IPS DF 4.7 (cell line): ENCODE measurements at regions not wholly inside any gene's neighbourhood (a gene's known extent, or its start where the extent isn't known, plus 50 kb on each side); places are given as distances from the start of the nearest gene placed in this dataset.

Source experiments
- DNase-seq: peaks from one replicate; pipeline ENCODE4 v3.0.0-alpha.2; 2013; ENCODE audit warnings: low spot score; ENCODE audit errors: extremely low read depth

- DNase-seq, result no peak
Observed at GRCh38 chr16:51813609-51814008, 662.5 kb upstream of the SALL1 start.

- no peak for DNase-seq
Observed at GRCh38 chr16:51812945-51813344, 661.9 kb upstream of the SALL1 start.

GRCh38 chr16:51807551-51807950 is 656.5 kb upstream of the SALL1 start:
- DNase-seq, result no peak

- DNase-seq, result no peak
Observed at GRCh38 chr16:51801635-51802034, 650.6 kb upstream of the SALL1 start.

- no peak for DNase-seq
Observed at GRCh38 chr16:51797669-51798259, 646.7 kb upstream of the SALL1 start.

GRCh38 chr16:51779240-51779639 is 628.2 kb upstream of the SALL1 start:
- no peak for DNase-seq

- no peak for DNase-seq
Observed at GRCh38 chr16:51773071-51773890, 622.2 kb upstream of the SALL1 start.

GRCh38 chr16:51766739-51767138 is 615.7 kb upstream of the SALL1 start:
- no peak for DNase-seq

GRCh38 chr16:51763072-51763661 is 612.1 kb upstream of the SALL1 start:
- DNase-seq, result no peak

- DNase-seq, result no peak
Observed at GRCh38 chr16:51762081-51762996, 611.3 kb upstream of the SALL1 start.

- DNase-seq, result no peak
Observed at GRCh38 chr16:51761001-51761400, 609.9 kb upstream of the SALL1 start.

- DNase-seq, result no peak
Observed at GRCh38 chr16:51759999-51760398, 608.9 kb upstream of the SALL1 start.

GRCh38 chr16:51759329-51759728 is 608.3 kb upstream of the SALL1 start:
- no peak for DNase-seq

- no peak for DNase-seq
Observed at GRCh38 chr16:51757921-51758479, 606.9 kb upstream of the SALL1 start.

GRCh38 chr16:51757505-51757904 is 606.4 kb upstream of the SALL1 start:
- no peak for DNase-seq

GRCh38 chr16:51757124-51757470 is 606.0 kb upstream of the SALL1 start:
- no peak for DNase-seq

- DNase-seq, result no peak
Observed at GRCh38 chr16:51756447-51757123, 605.5 kb upstream of the SALL1 start.

GRCh38 chr16:51755577-51756355 is 604.7 kb upstream of the SALL1 start:
- no peak for DNase-seq

- no peak for DNase-seq
Observed at GRCh38 chr16:51755039-51755501, 604.0 kb upstream of the SALL1 start.
